Stimulated activated CD8-positive, alpha-beta memory T cell treated with anti-CD3 and anti-CD28 coated beads, Interleukin-12 subunit alpha, Interleukin-12 subunit beta, amount 100 ng/mL, for 24 hours (primary cell): ENCODE measurements at regions not wholly inside any gene's neighbourhood (a gene's known extent, or its start where the extent isn't known, plus 50 kb on each side); places are given as distances from the start of the nearest gene placed in this dataset.
"Not testable (repeated sequence)": the region's sequence is repeated elsewhere in the genome, so short reads cannot be mapped to it uniquely, and the experiment has no call there.

Experiments
- DNase-seq: peaks from one replicate; pipeline ENCODE4 v3.0.0-alpha.2; 2020; ENCODE audit errors: extremely low read depth

GRCh38 chr10:4162571-4163286 lies 377.7 kb upstream of the KLF6 start:
- no peak for DNase-seq

GRCh38 chr10:4159173-4159572 lies 374.2 kb upstream of the KLF6 start:
- DNase-seq: no peak

GRCh38 chr10:4154191-4154715 lies 369.2 kb upstream of the KLF6 start:
- no peak for DNase-seq

GRCh38 chr10:4151466-4151865 lies 366.5 kb upstream of the KLF6 start:
- DNase-seq: no peak

GRCh38 chr10:4150676-4151075 lies 365.7 kb upstream of the KLF6 start:
- no peak for DNase-seq

GRCh38 chr10:4149460-4149859 lies 364.5 kb upstream of the KLF6 start:
- DNase-seq: not testable (repeated sequence)

- DNase-seq: no peak
Measured at GRCh38 chr10:4147245-4147644, 362.2 kb upstream of the KLF6 start.

- DNase-seq: no peak
Measured at GRCh38 chr10:4144817-4145216, 359.8 kb upstream of the KLF6 start.

- no peak for DNase-seq
Measured at GRCh38 chr10:4141471-4141870, 356.5 kb upstream of the KLF6 start.

GRCh38 chr10:4138146-4138721 lies 353.2 kb upstream of the KLF6 start:
- DNase-seq: no peak

- no peak for DNase-seq
Measured at GRCh38 chr10:4137299-4137698, 352.3 kb upstream of the KLF6 start.

GRCh38 chr10:4136121-4136520 lies 351.1 kb upstream of the KLF6 start:
- no peak for DNase-seq

GRCh38 chr10:4132216-4132556 lies 347.2 kb upstream of the KLF6 start:
- DNase-seq: no peak

- no peak for DNase-seq
Measured at GRCh38 chr10:4131407-4132215, 346.6 kb upstream of the KLF6 start.

GRCh38 chr10:4130685-4131084 lies 345.7 kb upstream of the KLF6 start:
- DNase-seq: no peak

- no peak for DNase-seq
Measured at GRCh38 chr10:4129866-4130477, 345.0 kb upstream of the KLF6 start.

GRCh38 chr10:4127518-4128315 lies 342.7 kb upstream of the KLF6 start:
- no peak for DNase-seq

- no peak for DNase-seq
Measured at GRCh38 chr10:4125776-4126175, 340.8 kb upstream of the KLF6 start.

- no peak for DNase-seq
Measured at GRCh38 chr10:4121502-4122380, 336.7 kb upstream of the KLF6 start.

GRCh38 chr10:4120096-4120853 lies 335.3 kb upstream of the KLF6 start:
- no peak for DNase-seq
